HG02938 (cell line): ENCODE measurements at regions not wholly inside any gene's neighbourhood (a gene's known extent, or its start where the extent isn't known, plus 50 kb on each side); places are given as distances from the start of the nearest gene placed in this dataset.
"Not testable (repeated sequence)": the region's sequence is repeated elsewhere in the genome, so short reads cannot be mapped to it uniquely, and the experiment has no call there.

Source experiments
- ATAC-seq: cut with Tn5 transposase; IDR thresholded peaks from one replicate; pipeline ENCODE4 v1.9.1; 2021; ENCODE audit warnings: mild to moderate bottlenecking, moderate library complexity; ENCODE audit not compliant: unreplicated experiment

GRCh38 chr21:36591326-36591970 lies 107.5 kb upstream of the SIM2 start:
- no peak for ATAC-seq

DNA sequence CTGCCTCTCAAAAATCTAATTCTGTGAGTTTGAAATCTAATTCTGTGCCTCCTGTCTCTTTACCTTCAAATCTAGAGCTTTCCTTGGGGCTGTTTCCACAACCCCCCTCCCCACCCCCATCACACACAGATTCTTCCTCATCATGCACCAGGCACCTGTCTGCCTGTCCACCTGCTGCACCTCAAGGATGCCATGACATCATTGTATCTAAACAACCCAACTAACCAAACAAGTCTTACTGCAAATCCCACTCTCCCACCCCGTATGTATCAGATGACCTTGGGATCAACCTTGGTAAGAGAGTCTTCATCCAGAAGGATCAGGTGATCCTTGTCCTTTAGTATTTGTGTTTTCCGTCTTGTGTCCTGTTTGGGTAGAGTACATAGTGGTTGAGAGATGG lies 102.7 kb upstream of the SIM2 start:
- no peak for ATAC-seq

DNA sequence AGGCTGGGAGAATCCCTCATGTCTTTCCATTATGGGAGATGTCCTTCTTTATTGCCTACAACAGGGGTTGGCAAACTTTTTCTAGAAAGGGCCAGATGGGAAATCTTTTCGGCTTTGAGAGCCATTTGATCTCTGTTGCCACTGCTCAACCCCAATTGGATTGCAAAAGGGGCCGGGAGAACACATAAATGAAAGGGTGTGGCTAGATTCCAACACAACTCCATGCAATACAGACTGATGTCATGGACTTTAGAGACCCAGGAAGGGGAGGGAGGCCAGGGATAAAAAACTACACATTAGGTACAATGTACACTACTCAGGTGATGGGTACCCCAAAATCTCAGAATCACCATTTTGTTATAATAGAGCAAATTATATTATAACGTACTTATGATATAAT lies 97.6 kb upstream of the SIM2 start:
- no peak for ATAC-seq

- ATAC-seq: no peak
Measured at GRCh38 chr21:36602735-36603134, 96.2 kb upstream of the SIM2 start.

- no peak for ATAC-seq
Measured at GRCh38 chr21:36603221-36603620, 95.7 kb upstream of the SIM2 start.

GRCh38 chr21:36605426-36605825 lies 93.5 kb upstream of the SIM2 start:
- ATAC-seq: no peak

DNA sequence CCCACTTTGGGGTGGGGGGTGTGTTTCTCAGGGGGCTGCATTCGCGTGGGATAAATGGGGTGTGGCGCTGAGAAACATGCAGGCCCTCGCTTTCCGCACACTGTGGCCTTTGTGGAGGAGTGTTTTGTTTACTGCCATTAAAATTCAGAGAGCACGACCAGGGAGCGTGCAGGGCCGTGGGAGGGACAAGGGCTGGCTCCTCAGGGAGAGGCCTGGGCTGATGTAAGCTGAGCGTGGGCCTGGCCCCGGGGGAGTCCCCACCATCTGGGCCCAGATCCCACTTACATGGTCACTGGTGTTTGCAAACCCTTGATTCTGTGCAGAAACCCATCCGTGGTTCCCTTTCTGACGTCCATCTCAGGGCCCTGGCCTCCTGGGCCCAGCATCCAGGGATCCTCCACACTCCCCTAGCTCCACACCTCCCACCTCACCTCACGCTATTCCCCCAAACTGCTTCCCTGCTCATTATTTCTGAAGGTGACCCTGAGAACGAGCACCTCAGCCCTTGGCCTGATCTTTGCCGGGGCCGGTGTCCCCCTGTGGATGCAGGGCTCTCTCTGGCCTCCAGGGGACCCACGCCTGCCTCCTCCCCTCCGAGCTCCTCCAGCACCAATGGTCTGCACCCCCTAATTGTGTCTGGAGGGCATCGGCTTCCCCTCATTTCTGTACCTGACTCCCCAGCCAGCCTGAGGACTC lies 92.5 kb upstream of the SIM2 start:
- ATAC-seq: no peak

GRCh38 chr21:36606983-36607325 lies 92.0 kb upstream of the SIM2 start:
- ATAC-seq: no peak

DNA sequence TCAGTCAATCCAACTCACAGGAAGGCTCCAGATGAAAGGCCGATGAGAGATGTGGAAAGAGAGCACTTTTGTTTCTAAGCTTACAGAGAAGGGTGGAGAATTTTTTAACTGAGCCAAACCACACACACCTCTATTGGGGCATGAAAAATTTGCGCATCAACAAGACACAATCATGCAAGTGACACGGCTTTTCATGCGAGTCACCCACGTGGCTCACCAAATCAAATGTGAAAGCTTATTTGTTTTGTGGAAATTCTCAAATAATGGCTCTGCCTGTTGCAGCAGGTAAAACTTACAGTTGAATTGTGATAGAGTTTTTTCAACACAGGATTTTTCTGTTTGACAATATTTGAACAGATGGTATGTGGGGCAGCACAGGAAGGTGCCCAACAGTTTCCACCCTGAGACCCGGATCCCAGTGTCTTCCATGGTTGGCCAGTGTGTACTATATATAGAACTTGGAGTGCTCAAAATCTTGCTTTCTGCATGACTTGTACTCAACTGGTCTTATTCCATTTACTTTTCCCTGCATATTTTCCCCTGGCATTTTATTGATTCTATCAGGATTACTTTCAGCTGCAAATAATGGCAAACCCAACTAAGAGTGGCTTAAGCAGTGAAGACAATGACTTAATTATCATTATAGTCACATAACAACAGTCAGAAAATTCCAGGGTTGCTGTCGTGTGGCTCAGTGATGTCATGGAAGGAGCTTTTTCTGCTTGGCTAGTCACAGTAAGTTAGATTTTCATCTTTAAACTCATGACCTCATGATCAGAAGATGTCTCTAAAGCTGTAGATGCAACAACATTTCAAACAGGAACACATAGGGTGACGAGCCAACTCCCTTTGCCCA lies 90.6 kb upstream of the SIM2 start:
- ATAC-seq: no peak

- ATAC-seq: no peak
Measured at GRCh38 chr21:36608897-36609225, 90.1 kb upstream of the SIM2 start.

DNA sequence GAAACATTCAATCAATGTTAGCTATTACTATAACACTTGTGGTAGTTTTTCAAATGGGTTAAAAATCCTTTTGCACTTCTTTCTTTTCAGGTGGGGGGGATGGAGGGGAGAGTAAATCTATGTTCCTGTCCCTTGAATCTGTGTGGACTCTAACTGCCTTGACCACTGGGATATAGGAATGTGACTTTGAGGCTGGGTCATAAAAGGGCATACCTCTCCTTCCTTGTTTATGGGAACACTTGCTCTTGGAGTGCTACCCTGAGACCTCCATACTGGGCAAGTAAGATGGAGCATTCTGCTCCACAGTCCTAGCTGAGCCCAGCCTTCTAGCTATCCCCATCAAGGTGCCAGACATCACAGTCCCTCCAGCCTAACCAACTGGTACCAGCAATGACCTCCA lies 89.3 kb upstream of the SIM2 start:
- no peak for ATAC-seq

DNA sequence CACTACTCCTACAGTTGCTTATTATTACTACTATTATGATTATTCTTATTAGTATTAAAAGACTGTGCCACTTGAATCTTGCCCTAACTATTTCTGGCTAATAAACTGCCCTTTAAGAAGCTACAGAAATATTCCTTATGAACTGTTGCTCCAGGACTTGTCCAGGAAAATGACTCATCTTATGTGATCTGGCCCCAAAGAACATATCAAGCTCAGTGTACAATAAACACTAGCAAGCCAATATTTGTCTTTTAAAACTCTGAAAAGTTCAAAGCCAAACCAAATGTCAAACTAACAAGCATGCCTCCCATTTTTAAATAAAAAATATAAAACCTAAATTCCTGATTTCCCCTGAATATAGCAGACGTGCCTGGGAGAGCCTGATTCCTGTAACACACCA lies 88.7 kb upstream of the SIM2 start:
- no peak for ATAC-seq

GRCh38 chr21:36610935-36611334 lies 88.0 kb upstream of the SIM2 start:
- ATAC-seq: no peak

DNA sequence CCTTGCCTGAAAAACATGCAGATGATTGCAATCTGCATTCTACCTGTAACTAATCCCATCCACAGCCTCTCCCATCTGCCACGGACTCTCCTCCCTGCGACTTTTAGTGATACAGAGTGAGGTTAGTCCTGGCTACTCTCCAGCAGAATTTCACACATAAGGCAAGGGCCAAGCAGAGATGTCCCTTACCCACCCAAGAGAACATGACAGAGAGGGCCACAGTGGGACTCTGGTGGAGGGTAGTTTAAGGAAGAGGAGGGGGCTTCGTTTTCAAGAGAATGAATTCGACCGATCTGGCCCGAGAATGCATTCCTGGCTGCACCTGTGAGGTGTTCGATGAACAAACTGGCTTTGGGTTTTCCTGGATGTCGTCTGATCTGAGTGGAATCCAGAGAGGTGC lies 87.5 kb upstream of the SIM2 start:
- ATAC-seq: no peak

- ATAC-seq: no peak
Measured at GRCh38 chr21:36613059-36613458, 85.9 kb upstream of the SIM2 start.

DNA sequence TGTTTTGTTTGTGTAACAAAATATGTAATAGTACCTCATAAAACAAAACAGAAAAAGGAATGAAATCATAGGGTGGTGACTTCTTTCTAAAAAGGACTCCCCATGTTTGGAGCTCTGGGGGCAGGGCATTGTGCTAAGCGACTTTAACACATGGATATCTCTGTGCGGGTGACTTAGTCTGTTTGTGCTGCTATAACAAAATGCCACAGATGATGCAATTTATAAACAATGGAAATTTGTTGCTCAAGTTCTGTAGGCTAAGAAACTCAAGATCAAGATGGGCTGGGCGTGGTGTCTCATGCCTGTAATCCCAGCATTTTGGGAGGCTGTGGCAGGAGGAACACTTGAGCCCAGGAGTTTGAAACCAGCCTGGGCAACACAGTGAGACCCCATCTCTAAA lies 85.4 kb upstream of the SIM2 start:
- no peak for ATAC-seq

DNA sequence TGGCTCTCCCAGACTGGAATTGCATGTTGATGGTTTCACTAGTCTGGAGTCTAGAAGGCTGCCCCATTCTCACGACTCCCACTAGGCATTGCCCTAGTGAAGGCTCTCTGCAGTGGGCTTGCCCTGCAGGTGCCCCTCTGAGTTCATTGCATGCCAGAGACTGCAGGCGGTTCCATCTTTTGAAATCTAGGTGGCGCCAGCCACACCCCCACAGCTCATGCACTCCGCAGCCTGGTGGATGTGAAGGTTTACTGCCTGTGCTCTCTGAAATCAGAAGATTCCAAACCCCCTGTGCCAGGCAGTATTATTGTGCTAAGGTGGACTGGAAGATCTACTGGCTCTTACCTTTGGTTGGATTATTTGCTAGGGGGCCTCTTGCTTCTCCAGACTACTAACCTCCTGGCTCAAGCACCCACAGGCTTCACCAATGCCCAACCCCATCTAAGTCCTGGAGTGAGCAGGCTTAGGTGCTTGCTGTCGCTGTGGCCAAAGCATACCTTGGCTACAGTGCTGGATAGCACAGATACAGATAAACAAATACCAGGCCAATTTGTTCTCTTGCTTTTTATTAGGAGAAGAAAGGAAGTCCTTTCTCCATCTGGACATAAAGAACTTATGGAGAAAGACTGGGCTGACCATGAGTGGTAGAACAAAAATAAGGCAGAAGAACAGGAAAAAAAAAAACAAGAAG lies 83.5 kb upstream of the SIM2 start:
- no peak for ATAC-seq

GRCh38 chr21:36616773-36617172 lies 82.1 kb upstream of the SIM2 start:
- not testable (repeated sequence) for ATAC-seq

GRCh38 chr21:36621794-36622193 lies 77.1 kb upstream of the SIM2 start:
- ATAC-seq: not testable (repeated sequence)

DNA sequence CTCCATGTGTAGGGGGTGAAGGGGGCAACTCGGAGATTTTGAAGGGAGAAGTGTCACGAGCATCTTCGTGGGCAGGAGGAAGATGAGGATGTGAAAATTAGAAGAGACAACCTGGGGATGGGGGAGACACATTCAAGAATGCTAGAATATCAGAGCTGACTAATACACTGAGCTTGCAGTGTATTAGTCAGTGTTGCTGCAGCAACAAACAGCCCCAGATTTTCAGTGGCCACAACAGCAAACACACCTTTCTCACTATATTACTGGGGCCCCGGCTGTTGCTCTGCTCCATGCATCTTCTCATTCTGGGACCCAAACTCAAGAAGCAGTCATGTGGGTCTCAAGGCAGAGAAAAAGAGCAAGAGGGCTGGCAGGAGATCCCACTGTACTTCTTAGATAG lies 74.8 kb upstream of the SIM2 start:
- ATAC-seq: no peak

GRCh38 chr21:36626791-36627190 lies 72.1 kb upstream of the SIM2 start:
- no peak for ATAC-seq

GRCh38 chr21:36627242-36627641 lies 71.7 kb upstream of the SIM2 start:
- ATAC-seq: no peak
